ENCODE measurements at regions not wholly inside any gene's neighbourhood (a gene's known extent, or its start where the extent isn't known, plus 50 kb on each side); places are given as distances from the start of the nearest gene placed in this dataset.

GRCh38 chr2:146392631-146393030 is 1452.2 kb upstream of the ACVR2A start:
- H3K27ac ChIP-seq: no peak overlapping the region
- H3K27me3 ChIP-seq: no peaks in the 10 kb centered on the region
- intact Hi-C loops (cut with DNase I; ENCODE audit: low total_unique reads): no loop called here
- no peak overlapping the region for H3K4me3 ChIP-seq
- DNase-seq (ENCODE audit: low spot score in 2 of 2): no peak
- H3K9me3 ChIP-seq: no peaks in the 10 kb centered on the region
- H3K4me1 ChIP-seq: no peaks in the 10 kb centered on the region
- H3K36me3 ChIP-seq: no peaks in the 10 kb centered on the region
- TF ChIP-seq, protein P1, sequence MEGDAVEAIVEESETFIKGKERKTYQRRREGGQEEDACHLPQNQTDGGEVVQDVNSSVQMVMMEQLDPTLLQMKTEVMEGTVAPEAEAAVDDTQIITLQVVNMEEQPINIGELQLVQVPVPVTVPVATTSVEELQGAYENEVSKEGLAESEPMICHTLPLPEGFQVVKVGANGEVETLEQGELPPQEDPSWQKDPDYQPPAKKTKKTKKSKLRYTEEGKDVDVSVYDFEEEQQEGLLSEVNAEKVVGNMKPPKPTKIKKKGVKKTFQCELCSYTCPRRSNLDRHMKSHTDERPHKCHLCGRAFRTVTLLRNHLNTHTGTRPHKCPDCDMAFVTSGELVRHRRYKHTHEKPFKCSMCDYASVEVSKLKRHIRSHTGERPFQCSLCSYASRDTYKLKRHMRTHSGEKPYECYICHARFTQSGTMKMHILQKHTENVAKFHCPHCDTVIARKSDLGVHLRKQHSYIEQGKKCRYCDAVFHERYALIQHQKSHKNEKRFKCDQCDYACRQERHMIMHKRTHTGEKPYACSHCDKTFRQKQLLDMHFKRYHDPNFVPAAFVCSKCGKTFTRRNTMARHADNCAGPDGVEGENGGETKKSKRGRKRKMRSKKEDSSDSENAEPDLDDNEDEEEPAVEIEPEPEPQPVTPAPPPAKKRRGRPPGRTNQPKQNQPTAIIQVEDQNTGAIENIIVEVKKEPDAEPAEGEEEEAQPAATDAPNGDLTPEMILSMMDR (IDR thresholded peaks at IDR 0.05): no peak
- no peak for TF ChIP-seq POLR2AphosphoS5 (IDR thresholded peaks at IDR 0.05)
- no peak for TF ChIP-seq POLR2A (IDR thresholded peaks at IDR 0.05)

- TF ChIP-seq POLR2A (IDR thresholded peaks at IDR 0.05) (no peak), POLR2AphosphoS5 (IDR thresholded peaks at IDR 0.05) (no peak)
- TF ChIP-seq, protein P1 (IDR thresholded peaks at IDR 0.05): no peak
- intact Hi-C loops (cut with DNase I; ENCODE audit: low total_unique reads): no loop called here
Measured at GRCh38 chr2:146392186-146392585, 1452.6 kb upstream of the ACVR2A start.

DNA sequence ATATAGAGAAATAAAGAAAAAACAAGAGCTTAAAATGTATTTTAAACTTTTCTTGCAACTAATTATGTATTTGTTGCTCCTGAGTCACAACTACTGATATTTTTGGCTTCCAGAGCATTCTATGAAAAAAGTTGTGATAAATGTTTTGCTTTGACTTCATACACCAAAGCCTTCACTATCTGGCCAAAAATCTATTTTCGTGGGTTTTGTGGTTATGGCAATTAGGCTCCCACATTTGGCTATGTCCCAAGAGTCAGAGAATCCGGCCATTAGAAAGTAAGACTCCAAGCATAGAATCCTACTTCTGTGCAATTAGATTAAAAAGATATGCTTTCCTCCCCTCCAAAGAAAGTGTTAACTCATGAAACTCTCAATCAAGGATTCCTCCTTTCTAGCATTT is 1456.1 kb upstream of the ACVR2A start:
- Histone ChIP-seq H3K27ac (no peak overlapping the region), H3K4me3 (no peak overlapping the region), H3K9me3 (no peaks in the 10 kb centered on the region), H3K36me3 (no peaks in the 10 kb centered on the region), H3K27me3 (no peaks in the 10 kb centered on the region), H3K4me1 (no peaks in the 10 kb centered on the region)
- no peak for TF ChIP-seq POLR2A (IDR thresholded peaks at IDR 0.05)
- TF ChIP-seq, protein P1 (IDR thresholded peaks at IDR 0.05): no peak
- no peak for TF ChIP-seq POLR2AphosphoS5 (IDR thresholded peaks at IDR 0.05)
- intact Hi-C loops (cut with DNase I; ENCODE audit: low total_unique reads): no loop called here
- DNase-seq (ENCODE audit: low spot score in 2 of 2): no peak

More at GRCh38 chr2:146392186-146392585, 1452.6 kb upstream of the ACVR2A start:
- Histone ChIP-seq H3K27ac (no peak overlapping the region), H3K27me3 (no peaks in the 10 kb centered on the region), H3K4me1 (no peaks in the 10 kb centered on the region), H3K36me3 (no peaks in the 10 kb centered on the region), H3K9me3 (no peaks in the 10 kb centered on the region), H3K4me3 (no peak overlapping the region)
- DNase-seq (ENCODE audit: low spot score in 2 of 2): no peak

- Histone ChIP-seq H3K36me3 (no peaks in the 10 kb centered on the region), H3K4me3 (no peak overlapping the region), H3K27ac (no peak overlapping the region), H3K27me3 (no peaks in the 10 kb centered on the region), H3K9me3 (no peaks in the 10 kb centered on the region), H3K4me1 (no peaks in the 10 kb centered on the region)
- no peak for DNase-seq (ENCODE audit: low spot score in 2 of 2)
- TF ChIP-seq POLR2AphosphoS5 (IDR thresholded peaks at IDR 0.05) (no peak), POLR2A (IDR thresholded peaks at IDR 0.05) (no peak)
- TF ChIP-seq, protein P1 (IDR thresholded peaks at IDR 0.05): no peak
- intact Hi-C loops (cut with DNase I; ENCODE audit: low total_unique reads): no loop called here
Measured at GRCh38 chr2:146386096-146386495, 1458.7 kb upstream of the ACVR2A start.

GRCh38 chr2:146385031-146385430 is 1459.8 kb upstream of the ACVR2A start:
- no peak for DNase-seq (ENCODE audit: low spot score in 2 of 2)
- intact Hi-C loops (cut with DNase I; ENCODE audit: low total_unique reads): no loop called here
- H3K4me1 ChIP-seq: no peaks in the 10 kb centered on the region
- no peaks in the 10 kb centered on the region for H3K9me3 ChIP-seq
- H3K27ac ChIP-seq: no peak overlapping the region
- TF ChIP-seq POLR2A (IDR thresholded peaks at IDR 0.05) (no peak), POLR2AphosphoS5 (IDR thresholded peaks at IDR 0.05) (no peak)
- TF ChIP-seq, protein P1 (IDR thresholded peaks at IDR 0.05): no peak
- H3K4me3 ChIP-seq: no peak overlapping the region
- no peaks in the 10 kb centered on the region for H3K36me3 ChIP-seq
- no peaks in the 10 kb centered on the region for H3K27me3 ChIP-seq
